ENCODE measurements at regions not wholly inside any gene's neighbourhood (a gene's known extent, or its start where the extent isn't known, plus 50 kb on each side); places are given as distances from the start of the nearest gene placed in this dataset.

DNA sequence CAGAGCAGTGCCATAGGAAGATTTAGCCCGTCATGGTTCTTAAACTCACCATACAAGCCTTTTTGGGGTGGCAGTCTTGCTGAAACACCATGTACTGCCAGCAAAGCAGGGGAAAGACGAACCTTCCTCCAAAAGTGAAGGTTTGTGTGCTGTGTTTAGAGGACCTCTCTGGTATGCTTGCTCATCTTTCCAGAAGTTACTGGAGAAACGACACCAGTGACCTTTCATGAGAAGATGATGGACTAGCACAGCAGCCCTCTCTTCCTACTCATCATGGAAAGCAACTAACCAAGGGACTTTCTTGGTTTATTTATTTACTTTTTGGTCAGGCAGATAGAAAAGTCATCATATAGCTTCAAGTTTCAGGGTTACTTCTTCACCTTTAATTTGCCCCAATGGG, 247.4 kb downstream of the PTEN start:
- no peak for DNase-seq

DNA sequence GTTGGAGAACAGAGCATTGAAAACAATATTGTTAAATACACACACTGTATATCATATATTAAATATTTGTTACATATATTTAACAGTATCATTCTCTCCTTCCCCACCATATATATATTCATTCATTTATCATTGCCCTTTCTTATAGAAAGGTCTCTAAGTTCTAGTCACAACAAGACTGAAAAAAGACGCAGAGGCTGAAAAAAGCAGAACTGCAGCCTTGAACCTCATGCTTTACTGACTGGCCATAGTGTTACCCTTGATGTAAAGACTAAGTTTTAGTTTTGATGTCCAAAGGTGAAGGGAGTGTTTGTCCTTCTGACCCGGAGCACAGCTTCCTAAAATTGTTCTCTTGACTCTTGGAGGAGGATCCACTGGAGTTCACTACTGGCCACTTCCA, 247.9 kb downstream of the PTEN start:
- no peak for DNase-seq

DNA sequence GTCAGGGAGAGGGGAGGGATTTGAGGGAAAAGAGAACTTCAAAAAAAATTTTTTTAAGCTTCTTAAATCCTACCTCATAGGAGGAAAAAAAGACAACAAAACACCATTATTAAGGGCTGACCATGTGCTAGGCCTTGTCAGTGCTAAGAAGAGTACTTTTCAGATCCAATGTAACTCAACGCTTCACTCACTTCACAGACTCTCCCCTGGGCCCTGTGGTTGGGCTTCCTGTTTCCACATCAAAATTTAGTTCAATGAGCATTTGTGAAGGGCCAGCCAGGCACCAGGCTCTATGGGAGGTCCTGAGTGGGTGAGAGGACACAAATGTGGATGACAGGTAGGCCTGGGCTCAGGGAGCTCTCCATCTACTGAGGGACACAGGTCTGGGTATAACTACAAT, 249.8 kb downstream of the PTEN start:
- peak; percentile 55 to 75 for DNase-seq

DNA sequence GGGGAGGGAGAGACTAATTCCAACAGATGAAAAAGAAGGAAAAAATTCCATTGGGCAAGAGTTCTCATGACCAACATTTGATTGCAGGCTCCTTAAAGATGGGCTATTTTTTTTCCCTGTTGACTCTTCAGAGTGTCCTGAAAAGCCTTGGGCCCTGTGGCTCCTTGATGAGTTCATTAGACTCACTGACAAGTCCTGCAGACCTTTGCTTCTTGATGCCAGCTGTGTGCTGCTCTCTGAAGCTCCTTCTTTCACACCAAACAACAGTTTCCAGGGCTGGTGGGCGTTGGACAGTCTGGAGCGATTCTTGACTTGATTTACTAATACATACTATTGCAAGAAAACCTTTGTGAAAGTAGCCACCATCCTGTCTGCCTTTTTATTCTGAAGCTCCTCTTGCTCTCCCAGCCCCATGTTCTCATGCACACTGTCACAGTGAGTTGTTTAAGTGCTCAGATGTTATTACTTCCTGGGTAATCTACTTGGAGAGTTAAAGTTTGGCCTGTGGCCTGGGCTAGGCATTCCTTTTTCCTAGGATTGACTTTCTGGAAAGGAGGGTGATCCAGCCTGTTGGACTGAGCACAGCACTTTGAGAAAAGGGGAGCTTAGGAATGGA, 250.3 kb downstream of the PTEN start:
- no peak for DNase-seq

DNA sequence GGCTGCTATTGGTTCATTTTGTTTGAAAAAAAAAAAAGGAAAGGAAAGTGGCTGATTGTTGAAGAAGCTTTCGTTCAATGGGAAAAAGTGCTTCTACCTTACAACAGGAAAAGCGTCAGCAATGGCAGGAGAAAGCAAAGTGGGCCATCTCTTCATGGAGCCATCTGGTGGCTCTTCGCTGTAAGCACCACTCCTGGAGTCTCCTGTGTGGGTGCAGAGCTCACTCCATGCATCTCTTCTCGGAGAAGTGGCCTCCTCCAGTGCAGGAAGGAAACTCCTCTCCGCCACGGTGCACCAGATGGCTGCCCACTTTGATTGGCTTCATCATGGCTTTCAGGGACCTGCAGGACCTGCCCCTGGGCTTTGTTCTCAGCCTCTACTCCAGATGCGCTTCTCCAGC, 250.9 kb downstream of the PTEN start:
- peak in 1 of 2 experiments; percentile 29 for DNase-seq

DNA sequence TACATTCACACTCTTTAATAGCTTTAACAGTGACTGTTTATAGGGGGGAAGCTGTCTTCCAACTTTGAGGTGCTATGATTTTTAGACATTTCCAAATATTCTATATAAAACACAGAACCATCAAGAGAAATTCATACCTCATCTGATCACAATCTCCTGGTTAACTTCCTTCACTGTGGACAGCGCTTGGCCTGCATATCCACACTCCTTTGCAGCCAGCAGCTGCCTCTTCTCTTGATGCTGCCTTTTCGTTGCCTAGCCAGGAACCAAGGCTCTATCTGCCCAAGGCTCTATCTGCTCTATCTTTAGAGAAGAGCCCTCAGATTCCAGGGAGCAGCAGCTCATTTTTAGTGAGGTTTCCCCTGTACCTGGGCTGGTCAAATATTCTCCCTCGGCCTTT, 252.0 kb downstream of the PTEN start:
- DNase-seq, result no peak

DNA sequence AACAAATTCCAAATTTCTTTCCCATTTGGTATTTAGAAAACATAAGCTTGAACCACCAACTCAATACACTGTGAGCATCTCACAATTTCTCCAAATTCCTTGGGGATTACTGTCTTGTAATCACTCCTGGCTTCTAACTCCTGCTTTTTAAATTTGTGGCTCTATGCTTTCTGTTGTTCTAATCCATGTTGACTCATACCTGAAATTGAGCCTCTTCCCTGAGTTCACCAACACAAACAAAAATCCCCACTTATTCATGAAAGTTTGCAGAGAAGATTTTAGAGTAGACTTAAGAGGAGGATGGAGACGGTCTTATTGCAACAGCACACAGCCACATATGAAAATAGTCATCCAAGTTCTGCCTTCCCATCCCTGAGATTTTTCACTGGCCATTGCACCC, 252.5 kb downstream of the PTEN start:
- no peak for DNase-seq

DNA sequence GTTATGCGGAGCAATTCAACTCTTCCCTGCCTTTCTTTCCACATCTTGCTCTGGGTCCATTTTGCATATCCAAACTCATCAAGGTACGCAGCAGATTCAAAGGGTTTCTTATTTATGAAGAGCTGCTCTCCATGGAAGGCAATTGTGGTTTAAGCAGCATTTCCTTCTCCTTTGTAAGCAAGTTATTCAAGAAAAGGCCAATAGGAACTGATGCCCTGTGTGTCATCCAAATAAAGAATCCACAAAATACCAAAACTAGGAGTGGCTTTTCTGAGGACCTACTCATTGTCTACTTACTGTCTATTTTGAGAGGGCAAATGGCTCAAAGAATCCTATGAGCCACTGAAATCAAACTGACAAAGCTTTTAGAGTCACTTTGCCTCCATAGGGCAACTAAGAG, 253.1 kb downstream of the PTEN start:
- peak in 1 of 2 experiments; percentile 17 for DNase-seq

DNA sequence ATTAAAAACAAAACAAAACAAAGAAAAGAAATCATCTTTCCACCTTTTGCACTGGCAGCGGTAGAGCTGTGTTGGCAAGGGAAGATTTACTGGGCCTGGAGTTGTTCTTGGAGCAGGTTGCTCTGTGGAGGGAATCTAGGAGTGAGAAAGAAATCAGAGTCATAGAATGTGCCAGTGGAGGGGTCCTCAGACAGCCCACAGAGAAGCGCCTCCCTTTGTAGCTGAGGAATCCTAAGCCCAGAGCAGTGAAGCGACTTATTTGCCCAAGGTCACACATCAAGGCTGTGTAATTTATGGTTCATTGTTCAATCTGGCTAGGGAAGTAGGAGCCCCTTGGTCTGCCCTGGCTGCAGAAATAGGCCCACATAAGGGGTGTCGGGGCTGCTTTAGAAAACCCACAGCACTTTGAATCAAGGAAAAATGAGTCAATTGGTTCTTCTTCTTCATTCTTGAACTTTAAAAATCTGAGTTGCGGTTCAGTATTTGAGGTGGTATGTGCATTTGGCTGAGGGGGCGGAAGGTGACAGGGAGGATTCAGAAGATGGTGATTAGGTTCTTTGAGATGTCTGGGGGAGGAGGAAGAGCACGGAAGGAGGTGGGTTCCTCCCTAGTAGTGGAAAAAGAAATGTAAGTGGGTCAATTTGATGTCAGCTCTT, 253.7 kb downstream of the PTEN start:
- DNase-seq, result no peak

DNA sequence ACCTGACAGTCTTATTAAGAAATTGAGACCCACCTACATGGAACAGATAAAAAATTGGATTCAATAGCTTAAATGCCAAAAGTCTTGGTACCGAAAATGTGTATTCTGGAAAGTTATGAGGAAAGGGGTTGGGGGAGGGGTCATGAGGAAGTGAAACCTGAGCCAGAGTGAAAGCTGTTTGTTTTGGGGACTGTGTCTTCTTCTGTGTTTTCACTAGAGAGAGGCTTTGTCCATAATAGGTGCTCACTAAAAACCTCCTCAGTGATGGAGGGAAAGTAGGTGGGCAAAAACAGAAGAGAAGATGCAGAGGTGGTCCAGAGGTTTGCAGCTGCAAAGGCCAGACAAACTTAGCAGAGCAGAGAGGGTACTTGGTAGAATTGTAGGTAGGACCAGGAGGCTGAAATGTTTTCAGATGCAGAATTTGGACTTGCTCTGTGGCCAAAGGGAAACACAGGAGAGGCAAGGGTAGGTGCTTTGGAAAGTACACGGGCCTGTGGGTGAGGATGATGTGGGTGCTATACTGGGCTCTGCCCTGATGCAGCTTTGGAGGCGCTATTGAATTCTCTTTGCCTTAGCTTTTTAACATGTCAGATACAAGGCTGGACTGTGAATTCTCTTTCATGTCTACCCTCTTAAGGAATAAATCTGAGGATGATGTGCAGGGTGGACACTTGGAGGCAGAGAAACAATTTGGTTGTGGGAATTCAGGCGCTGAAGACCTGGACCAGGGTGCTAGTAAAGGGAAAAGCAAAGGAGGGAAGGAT, 254.6 kb downstream of the PTEN start:
- DNase-seq, result no peak

DNA sequence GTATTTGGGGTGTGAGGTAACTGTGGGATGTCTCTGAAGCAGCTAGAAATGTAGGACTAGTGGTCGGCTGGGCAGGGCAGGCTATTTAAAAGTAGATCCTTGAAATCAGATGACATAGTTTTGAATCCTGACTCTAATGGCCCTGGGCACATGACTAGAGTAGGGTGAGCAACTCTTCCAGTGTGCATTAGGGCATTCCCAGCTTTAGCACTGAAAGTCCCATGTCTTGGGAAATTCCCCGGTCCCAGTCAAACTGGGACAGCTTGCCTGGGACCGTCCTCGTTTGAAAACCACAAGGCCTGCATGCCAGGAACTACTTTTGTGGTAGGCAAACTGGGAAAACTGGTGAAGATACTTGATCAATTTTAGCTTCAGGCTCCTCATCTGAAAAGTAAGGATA, 255.3 kb downstream of the PTEN start:
- DNase-seq, result no peak

DNA sequence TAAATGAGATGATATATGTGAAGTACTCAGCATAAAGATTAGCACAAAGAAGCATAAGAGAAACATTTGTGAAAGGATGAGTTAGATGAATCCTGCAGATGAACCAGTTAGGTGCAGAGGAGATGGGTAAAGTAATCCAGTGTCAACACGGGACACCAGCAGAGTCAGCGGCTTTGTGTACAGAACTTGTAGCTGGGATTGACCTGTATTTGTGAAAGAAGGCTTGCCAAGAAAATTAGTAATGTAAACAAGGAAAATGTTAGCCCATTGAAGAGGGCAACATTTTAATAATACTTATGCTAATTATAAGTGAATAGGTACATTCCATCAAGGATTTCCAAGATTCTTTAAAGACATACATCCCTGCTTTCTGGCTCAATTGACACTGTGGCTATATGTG, 255.7 kb downstream of the PTEN start:
- no peak for DNase-seq

DNA sequence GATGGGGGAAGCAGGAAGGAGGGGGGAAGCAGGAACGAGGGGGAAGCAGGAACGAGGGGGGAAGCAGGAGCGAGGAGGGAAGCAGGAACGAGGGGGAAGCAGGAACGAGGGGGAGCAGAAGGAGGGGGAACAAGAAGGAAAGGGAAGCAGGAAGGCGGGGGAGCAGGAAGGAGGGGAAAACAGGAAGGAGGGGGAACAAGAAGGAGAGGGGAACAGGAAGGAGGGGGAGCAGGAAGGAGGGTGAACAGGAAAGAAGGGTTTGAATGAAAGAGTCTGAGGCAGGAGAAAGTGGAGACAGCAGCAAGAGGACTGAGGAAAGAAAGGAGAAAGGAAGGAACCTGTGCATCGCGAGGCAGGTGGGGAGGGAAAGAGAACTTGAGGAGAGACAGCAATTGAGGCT, 256.6 kb downstream of the PTEN start:
- no peak for DNase-seq

DNA sequence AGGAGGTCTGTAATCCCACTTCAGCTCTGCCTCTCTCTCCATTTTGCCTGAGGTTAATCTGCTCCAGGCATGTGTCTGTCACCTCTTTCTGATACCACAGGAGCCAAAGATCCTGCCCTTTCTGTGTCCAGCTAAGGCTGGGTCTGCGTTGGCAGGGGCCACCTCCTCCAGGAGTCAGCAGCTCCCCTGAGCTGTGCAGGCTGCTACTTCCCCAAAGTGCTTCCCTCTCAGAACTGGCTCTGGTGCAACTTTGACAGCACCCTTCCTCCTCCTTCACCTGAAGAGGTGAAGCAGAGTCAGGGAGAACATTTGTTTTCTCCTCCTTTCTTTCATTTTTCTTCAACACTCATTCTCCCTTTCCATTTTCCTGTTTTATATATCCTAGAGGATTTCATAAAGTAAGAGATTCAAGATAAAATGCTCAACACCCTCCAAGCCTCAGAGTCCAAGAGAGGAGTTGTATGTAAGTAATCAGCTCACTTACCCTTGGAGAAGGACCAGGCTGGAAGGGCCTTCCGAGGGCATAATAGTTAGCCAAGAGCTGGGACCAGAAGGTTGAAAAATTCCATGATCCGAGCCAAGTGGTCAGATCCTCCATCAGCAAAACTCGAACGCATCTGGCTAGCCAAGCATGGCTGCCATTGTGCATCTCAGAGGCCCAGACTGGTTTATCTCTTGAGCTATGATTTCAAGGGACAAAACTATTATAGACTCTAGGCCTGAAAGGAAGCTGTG, 257.3 kb downstream of the PTEN start:
- DNase-seq, result peak; percentile 66 to 72

DNA sequence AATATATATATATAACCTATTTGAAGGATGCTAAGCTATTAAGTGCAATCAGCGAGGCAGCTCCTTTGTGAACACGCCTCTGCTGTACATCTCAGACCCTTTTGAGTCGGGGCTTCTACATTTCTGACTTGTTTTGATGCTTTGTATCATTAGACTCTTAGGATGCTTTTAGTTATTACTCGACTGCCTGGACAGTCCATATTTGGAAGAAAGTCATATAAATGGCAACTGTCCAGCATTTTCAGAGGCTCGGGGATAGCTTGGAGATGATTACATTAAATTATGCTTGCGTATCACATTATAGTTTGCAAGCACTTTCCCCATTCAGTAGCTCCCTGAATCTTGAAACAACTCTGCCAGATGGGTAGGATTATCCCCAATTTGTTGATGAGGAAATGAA, 257.9 kb downstream of the PTEN start:
- no peak for DNase-seq

DNA sequence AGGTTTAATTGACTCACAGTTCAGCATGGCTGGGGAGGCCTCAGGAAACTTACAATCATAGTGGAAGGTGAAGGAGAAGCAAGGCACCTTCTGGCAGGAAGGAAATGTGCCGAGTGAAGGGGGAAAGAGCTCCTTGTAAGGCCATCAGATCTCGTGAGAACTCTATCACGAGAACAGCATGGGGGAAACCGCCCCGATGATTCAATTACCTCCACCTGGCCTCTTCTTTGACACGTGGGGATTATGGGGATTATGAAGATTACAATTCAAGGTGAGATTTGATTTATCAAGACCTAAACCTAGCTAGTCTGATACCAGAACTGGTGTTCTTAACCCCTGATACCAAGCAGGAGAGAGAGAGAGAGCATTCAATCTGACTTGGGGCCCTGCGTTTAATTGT, 258.7 kb downstream of the PTEN start:
- DNase-seq, result no peak

DNA sequence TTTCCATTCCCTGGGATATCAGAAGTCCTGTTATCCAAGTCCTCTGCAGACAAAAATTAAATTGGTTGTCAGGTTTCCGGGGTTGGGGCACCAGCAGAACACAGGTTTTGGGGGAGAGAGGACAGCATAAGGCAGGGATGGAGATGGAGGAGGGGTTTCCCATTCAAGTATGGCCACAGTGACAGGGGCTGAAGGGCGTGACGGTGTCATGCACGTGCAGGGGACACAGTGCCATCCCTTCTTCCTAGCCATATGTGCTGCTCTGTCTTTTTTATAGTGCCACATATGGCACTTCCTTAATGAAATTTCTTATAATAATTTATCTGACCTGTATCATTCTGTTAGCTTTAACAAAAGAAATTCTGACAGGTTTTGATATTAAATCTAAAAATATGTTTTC, 259.2 kb downstream of the PTEN start:
- DNase-seq, result no peak

DNA sequence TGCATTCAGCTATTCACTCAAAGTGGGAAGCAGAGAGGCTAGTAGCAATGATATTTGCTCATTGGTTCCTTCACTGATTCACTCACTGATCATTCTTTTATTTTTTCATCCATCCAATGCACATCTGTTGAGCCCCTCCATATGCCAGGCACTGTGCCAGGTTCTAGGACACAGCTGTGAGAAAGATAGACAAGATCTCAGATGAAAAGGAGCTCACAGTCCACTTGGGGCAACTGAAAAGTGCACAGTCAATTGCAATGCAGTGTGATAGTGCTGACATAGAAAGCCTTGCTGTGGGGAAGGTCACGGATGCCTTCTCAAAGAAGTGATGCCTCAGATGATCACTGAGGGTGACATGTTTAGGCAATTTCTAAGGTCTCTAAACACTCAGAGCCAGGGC, 262.3 kb downstream of the PTEN start:
- no peak for DNase-seq

DNA sequence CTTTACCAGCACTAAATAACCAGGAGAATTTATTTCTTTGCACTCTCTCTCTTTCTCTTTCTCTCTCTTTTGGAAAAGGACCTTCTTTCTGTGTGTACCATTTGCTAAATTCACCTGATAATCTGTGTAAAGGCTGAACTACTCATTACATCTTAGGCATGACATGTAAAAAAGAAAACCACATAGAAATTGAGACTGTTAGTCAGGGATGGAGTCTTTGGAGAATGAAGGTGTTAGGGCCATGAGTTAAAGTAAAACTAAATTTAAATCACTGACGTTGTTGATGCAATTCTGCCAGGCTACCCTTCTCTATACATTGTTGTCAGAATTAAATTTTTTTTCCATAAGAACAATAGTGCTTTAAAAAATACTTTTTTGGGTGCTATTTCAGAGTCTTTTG, 263.3 kb downstream of the PTEN start:
- DNase-seq, result no peak

DNA sequence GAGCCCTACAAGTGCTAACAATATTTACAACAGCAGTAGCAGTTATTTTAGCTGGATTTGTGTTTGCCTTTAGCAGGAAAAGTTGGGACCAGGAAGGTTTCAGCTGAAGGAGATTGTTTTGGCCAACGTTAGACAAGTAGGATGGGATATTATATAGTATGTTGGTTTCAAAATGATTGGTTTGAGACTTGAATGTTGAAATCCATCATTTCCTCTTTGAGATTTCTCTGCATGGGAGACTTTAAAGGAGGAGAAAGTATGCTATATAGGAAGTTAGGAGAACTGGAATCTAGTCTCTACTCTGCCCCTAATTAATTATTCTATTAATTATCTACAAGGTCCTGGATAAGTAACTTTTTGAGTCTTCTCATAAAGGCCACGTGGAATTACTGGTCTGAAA, 263.8 kb downstream of the PTEN start:
- peak; percentile 29 to 37 for DNase-seq

DNA sequence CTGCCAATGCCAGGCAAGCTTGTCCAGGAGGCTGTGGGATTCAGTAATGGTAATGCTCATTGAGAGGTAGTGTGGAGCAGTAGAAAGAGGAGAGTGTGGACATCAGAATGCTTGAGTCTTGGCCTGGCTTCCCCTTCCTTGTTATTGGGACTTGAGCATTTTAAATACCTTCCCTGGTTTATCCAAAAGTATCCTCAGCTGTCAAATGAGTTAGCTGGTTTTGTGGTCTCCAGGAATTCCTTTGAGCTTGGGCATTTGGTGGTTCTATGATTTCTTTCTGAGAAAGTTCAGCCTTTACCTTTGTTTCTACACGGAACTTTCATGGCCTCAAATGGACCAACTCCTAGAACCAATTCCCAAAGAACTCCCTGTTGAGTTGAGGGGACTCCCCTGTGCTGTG, 264.3 kb downstream of the PTEN start:
- DNase-seq, result no peak

DNA sequence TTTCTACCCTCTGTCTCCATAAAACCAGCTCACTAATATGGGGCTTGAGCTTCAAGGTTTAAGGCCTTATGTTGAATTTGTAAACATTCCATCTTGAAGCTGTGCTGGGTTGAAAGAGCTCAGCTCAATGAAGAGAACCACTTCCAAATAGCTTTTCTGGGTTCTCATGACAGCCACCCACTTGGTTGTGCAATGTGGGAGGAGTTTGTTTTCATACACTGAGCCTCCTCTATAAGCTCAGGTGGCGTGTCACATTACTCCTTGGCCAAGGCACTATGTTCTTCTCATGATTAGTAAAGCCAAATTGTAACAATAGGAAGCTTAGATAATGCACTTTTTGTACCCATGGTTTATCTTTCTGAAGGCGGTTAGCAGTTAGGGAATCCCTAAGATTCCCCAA, 265.6 kb downstream of the PTEN start:
- no peak for DNase-seq

DNA sequence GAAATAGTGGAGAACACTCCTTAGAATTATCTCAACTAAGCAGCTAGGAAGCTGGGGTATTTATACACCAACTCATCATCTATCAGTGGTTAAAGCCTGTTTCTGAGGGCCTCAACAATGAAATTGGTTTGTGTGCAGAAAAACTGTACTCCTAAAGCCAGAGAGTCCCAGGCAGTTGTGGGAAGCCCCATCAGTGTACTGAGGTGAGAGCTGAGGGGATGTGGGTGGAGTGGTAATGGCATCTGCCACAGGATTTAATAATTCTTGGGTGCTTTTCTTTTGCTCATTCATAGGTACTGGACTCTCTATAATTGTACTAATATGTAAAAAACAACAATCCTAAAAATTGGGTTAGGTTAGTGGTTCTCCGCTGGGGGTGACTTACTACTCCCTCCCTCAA, 267.5 kb downstream of the PTEN start:
- no peak for DNase-seq
